ENCODE measurements at regions not wholly inside any gene's neighbourhood (a gene's known extent, or its start where the extent isn't known, plus 50 kb on each side); places are given as distances from the start of the nearest gene placed in this dataset.

GRCh38 chr13:85742355-85742754 is 56.9 kb downstream of the SLITRK6 start:
- DNase-seq (ENCODE audit: low read depth): no peak

DNA sequence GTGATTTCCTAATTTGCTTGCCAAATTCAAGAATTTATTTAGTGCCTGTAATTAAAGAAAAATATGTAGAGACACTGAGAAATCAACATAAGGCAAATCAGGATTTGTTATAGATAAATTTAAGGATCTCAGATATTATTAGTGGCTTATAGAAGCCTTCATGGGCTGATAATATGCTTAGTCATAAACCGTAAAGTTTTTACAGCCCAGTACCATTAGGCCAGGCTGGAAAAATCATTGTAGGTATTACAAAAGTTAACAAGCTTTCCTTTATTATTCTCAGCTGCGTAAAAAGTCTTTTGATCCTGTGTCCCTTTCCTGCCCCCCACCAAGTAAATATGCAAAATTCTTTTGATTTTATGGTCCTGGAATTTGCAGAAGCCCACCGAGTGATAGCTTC is 58.2 kb downstream of the SLITRK6 start:
- DNase-seq (ENCODE audit: low read depth): no peak

DNA sequence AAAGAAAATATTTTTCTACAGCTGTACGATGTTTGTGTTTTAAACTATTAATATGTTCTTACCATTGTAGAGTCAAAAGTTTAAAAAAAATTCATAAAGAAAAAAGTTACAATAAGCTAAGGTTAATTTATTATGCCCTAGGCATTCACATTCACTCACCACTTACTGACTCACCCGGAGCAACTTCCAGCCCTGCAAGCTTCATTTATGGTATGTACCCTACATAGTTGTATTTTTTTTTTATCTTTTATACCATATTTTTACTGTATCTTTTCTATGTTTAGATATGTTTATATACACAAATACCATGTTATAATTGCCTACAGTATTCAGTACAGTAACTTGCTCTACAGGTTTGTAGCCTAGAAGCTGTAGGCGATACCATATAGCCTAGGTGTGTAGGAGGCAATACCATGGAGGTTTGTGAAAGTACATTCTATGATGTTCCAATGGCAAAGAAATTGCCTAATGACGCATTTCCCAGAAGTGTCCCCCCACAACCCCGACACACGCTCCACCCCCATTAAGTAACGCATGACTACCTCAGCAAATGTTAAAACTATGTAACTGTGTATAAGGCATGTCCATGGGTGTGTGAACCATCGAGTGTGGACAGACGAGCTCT is 60.4 kb downstream of the SLITRK6 start:
- DNase-seq (ENCODE audit: low read depth): no peak

- DNase-seq (ENCODE audit: low read depth): no peak
Measured at GRCh38 chr13:85737952-85738351, 61.3 kb downstream of the SLITRK6 start.

- DNase-seq (ENCODE audit: low read depth): peak; percentile 13
Measured at GRCh38 chr13:85729296-85729695, 69.9 kb downstream of the SLITRK6 start.

DNA sequence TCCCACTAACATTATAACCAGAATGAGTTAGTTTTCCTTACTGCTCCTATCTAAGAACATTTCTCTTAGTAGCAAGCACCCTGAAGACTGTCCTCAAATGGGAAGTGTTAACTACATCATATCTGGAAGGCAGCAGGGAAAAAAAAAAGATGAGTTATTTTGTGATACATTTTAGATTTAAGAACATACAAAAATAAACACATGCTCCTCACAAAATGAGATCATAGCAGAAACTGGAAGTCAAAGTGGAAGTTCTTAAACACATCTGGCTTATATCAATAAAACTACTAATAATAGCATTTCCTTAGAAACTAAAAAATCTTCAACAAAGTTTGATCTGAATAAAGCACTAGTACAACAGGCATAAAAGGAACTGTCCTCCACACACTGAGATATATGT is 70.4 kb downstream of the SLITRK6 start:
- DNase-seq (ENCODE audit: low read depth): no peak

GRCh38 chr13:85725433-85725832 is 73.8 kb downstream of the SLITRK6 start:
- no peak for DNase-seq (ENCODE audit: low read depth)

DNA sequence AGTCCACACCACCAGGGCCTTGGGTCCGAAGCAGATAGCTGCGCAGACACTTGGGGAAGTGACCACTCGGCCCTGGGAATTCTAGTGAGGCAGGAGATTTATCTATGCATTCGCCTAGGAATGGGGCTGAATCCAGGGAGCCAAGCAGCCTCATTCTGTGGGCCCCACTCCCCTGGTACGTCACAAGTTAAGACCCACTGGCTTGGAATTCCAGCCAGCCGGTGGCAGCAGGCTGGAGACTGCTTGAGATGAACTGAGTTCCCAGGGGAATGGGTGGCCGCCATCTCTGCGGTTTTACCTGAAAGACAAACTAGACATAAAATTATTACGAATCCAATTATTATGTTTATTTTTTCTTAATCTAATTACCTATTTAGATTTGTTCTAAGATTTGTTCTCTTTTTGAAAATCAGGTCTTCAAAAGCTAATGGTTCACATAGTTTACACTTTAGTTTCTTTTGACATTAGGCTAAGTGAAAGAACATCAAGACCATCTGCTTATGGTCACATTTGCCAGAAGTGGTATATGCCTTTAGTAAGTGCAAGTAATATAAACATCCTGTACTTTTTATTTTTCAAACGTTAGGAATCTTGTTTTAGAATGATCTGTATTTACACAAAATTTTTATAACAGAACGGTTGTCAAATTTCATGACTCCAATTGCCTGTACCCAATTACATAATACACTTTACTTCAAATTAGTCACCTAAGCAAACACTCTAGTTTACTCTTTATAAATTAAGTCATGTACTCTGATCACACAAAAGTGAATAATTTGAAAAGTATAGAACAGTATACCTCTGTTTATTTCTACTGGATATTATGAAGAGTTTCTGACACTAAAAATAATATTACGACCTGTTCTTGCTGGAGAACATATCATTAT is 74.4 kb downstream of the SLITRK6 start:
- no peak for DNase-seq (ENCODE audit: low read depth)

GRCh38 chr13:85719749-85720148 is 79.5 kb downstream of the SLITRK6 start:
- DNase-seq (ENCODE audit: low read depth): no peak

DNA sequence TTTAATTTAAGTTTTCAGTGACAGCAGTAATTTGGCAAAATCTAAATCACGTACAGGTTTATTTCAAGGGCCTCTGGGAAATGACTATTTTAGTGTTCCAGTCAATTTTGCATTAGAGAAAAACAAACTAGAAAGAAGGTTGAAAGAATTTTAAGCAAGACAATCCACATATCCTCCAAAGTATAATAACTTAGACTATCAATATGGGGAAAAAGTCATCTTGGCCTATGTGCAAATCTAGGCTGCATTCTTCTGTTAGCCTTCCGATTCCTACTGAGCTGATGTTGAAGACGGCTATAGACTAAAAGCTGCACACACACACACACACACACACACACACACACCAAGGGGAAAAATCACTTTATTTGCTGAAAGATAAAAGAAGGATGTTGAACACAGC is 81.3 kb downstream of the SLITRK6 start:
- no peak for DNase-seq (ENCODE audit: low read depth)

DNA sequence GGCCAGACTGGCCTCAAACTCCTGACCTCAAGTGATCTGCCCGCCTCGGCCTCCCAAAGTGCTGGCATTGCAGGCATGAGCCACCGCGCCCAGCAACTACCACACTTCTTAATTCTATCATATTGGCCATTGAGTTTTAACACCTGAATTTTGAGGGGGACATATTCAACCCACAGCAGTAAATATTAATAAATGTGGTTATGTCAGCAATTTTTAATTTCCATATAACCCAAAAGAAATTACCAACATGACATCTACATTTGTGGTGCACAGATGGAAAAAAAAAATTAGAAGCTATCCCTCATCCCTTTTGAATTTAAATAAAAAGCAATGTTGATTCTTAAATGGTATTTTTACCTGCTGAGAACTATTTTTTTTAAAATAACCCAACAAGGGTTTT is 88.7 kb downstream of the SLITRK6 start:
- DNase-seq (ENCODE audit: low read depth): no peak

GRCh38 chr13:85709721-85710120 is 89.5 kb downstream of the SLITRK6 start:
- DNase-seq (ENCODE audit: low read depth): no peak

DNA sequence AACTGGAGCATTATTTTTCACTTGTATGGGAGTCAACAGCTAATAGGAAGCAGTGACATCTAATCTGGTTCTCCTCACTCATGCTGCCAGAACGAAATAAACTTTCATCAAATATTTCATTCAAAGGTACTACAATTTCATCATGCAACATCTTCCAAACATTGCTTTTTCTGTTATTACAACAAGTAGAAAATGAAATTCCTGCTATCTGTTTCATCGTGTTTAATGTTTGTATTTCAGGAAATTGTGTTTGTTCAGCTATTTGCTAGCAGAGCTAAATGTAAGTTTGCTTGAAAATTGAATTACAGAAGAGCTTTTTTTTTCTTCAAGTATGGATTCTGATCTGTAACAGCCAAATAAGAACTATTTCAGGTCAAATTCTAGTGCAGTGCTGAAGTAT is 90.1 kb downstream of the SLITRK6 start:
- DNase-seq (ENCODE audit: low read depth): no peak

DNA sequence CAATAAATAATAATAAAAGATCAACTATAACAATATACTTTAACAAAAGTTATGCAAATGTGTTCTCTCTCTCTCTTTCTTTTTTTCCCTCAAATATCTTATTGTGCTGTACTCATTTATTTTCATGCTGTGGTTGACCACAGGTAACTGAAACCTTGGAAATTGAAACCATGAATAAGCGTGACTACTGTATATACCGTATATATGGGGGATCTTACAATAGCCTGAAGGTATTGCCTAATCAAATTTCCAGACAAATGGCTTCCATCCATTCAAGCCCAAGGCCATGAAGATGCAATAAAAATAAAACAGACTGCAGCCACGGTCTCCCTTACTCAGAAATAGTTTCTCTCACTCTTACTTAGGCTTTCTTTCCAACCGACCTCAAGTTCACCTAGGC is 98.3 kb downstream of the SLITRK6 start:
- DNase-seq (ENCODE audit: low read depth): no peak

DNA sequence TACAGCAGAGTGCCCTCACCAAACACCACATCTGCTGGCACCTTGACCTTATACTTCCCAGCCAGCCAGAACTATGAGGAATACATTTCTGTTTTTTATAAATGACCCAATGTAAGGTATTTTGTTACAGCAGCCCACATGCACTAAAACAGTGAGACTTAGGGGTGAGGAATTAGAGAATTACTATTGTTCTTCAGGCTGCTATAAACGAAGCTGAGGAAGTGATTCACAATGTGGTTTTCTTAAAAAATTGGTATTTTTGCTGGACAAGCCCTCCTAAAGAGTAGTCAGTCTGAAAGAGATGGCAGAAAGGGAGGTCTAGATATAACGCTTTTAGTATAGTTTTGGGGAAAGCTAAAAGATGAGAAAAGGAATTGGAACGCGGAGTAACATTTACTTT is 101.0 kb downstream of the SLITRK6 start:
- DNase-seq (ENCODE audit: low read depth): no peak

DNA sequence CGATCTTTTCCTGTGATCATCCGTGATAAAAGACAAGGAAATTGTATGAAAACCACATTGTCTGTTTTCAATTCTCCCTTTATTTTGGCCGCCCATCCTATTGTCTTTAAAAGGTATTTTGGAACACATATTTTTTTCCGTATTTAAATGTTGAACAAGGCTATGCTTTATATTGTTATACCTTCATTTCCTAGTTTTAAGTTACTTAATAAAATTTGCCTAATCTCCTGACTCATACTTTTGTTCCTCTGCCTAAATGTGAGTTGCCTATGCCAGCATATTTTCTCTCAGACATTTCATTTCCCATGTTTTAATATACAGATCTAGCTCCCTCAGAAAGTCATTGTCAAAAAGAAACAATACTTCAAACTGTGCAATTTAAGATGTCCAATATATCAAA is 104.2 kb downstream of the SLITRK6 start:
- no peak for DNase-seq (ENCODE audit: low read depth)

DNA sequence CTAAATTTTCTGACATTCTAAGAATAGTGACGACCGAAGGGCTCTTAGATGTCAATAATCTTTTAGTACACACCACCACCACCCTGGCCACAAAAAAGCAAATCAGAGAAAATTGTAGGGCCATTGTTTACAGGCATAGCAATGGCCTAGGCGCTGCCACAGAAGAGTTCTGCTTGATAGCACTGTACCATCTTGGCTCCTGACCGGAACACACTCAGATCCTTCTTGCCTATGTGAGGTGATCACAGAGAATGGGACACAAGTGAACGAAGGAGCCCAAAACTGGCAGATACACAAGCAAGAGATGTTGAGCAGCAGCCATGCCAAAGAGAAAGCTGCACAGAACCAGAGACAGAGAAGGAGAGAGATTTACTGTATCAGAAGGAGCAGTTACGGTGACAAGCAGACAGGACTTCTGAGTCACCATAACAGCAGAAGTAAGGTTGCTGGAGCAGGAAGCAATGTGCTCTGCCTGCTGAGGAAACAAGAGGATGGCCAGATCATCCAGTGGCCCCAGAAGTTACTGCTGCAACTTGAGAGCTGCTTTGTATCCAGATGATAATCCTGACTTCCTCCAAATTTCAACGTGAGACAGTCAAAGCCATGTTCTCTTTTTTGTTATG is 105.2 kb downstream of the SLITRK6 start:
- DNase-seq (ENCODE audit: low read depth): no peak

DNA sequence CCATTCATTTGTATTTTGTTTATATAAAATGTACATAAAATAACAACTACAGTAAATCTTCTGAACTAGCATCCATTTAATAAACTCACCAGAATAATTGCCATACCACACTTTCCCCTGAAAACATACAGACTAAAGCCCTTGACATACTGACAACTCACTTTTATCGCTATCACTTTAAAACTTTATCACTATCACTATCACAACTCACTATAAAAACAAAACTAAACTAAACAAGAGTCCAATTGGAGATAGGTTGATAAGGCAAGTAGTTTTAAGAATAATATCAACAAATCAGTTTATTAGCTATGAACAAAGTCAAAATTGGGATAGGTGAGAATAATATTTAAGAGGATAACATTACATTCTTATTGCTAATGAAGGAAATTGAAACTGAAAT is 108.9 kb downstream of the SLITRK6 start:
- no peak for DNase-seq (ENCODE audit: low read depth)

- DNase-seq (ENCODE audit: low read depth): no peak
Measured at GRCh38 chr13:85685436-85685835, 113.8 kb downstream of the SLITRK6 start.

DNA sequence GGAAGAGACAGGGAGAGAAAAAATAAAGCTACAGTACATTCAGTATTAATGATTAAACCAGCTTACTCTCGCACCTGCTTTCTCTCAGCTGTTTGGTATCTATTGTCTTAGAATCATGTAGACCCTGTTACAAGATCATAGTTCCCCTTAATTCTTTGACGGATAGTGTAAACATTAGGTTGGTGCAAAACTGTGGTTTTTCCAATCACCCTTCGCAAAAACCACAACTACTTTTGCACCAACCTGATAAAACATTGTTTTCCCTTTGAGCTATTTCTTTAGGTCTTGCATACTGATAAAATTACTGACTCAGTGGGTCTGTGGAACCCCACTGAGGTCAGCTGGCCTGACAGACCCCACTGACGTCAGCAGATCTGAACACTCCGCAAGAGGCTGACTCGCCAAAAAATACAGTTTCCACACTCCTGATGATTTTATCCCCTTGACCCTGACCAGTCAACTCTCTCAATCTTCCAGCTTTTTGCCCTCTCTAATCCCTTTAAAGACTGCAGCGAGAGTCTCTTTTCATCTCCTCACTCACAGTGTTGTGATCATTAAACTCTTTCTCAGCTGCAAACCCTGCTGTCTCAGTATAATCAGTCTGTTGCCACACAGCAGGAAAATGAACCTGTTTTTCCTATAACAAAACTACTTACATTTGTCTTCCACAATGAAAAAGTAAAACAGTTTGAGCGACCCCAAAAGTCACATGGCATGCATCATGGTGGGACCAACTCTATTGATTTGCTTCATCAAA is 123.9 kb downstream of the SLITRK6 start:
- no peak for DNase-seq (ENCODE audit: low read depth)

GRCh38 chr13:85671336-85671735 is 127.9 kb downstream of the SLITRK6 start:
- DNase-seq (ENCODE audit: low read depth): no peak

DNA sequence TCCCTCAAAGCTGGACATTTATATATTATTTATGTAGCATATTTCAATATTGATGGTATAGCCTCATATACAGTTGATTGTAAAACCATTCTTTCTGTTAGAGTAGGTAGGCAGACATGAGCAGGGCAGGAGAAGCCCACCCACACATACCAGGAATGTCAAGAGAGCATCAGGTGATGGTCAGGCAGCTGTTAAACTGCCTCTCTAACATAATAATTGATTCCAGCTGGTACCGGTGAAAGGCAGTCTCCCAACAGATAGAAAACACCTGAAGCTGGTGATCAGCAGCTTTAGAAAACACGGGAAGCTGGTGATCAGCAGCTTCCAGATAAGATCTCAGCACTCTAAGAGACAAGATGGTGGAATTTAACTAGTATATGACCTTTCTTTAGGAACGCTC is 132.9 kb downstream of the SLITRK6 start:
- no peak for DNase-seq (ENCODE audit: low read depth)

DNA sequence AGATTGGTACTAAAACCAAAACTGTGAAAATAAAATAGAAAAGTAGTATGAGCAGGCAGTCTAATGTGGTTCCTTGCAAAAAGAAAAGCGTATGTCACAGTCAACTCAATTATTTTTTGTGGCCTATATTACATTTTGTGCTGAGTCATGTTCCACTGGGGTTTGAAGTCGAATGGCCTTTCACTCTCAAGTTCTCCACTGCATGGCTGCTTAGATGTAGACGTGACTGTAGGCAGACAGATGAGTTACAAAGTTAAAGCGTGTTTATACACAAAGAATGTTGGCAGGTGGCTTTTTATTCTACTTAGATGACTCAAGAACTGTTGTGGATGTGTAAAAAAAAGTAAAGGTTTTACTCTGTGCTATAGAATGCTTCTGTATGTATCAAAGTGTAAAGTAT is 133.9 kb downstream of the SLITRK6 start:
- DNase-seq (ENCODE audit: low read depth): no peak

Data from HS-5 (cell line).